ENCODE measurements at regions not wholly inside any gene's neighbourhood (a gene's known extent, or its start where the extent isn't known, plus 50 kb on each side); places are given as distances from the start of the nearest gene placed in this dataset.

- DNase-seq (ENCODE audit: low read depth, low spot score) = no peak
- H3K4me3 ChIP-seq (ENCODE audit: low read length) = no peak overlapping the region
Observed at GRCh38 chr14:104388011-104388521, 191.5 kb upstream of the C14orf180 start.

GRCh38 chr14:104388541-104389325, 190.8 kb upstream of the C14orf180 start:
- no peak overlapping the region for H3K4me3 ChIP-seq (ENCODE audit: low read length)
- no peak for DNase-seq (ENCODE audit: low read depth, low spot score)

GRCh38 chr14:104389326-104390220, 190.0 kb upstream of the C14orf180 start:
- peak; percentile 76 for DNase-seq (ENCODE audit: low read depth, low spot score)
- no peak overlapping the region for H3K4me3 ChIP-seq (ENCODE audit: low read length)

GRCh38 chr14:104390221-104390931, 189.2 kb upstream of the C14orf180 start:
- no peak for DNase-seq (ENCODE audit: low read depth, low spot score)
- no peak overlapping the region for H3K4me3 ChIP-seq (ENCODE audit: low read length)

GRCh38 chr14:104390941-104391901, 188.3 kb upstream of the C14orf180 start:
- no peak for DNase-seq (ENCODE audit: low read depth, low spot score)

GRCh38 chr14:104392001-104392395, 187.6 kb upstream of the C14orf180 start:
- DNase-seq (ENCODE audit: low read depth, low spot score) = no peak

More at GRCh38 chr14:104390941-104391901, 188.3 kb upstream of the C14orf180 start:
- no peak overlapping the region for H3K4me3 ChIP-seq (ENCODE audit: low read length)

GRCh38 chr14:104392396-104393198, 187.0 kb upstream of the C14orf180 start:
- H3K4me3 ChIP-seq (ENCODE audit: low read length) = no peak overlapping the region

More at GRCh38 chr14:104392001-104392395, 187.6 kb upstream of the C14orf180 start:
- H3K4me3 ChIP-seq (ENCODE audit: low read length) = no peak overlapping the region

GRCh38 chr14:104393199-104393897, 186.2 kb upstream of the C14orf180 start:
- no peak for DNase-seq (ENCODE audit: low read depth, low spot score)
- no peak overlapping the region for H3K4me3 ChIP-seq (ENCODE audit: low read length)

More at GRCh38 chr14:104392396-104393198, 187.0 kb upstream of the C14orf180 start:
- no peak for DNase-seq (ENCODE audit: low read depth, low spot score)

- peak; percentile 81 for DNase-seq (ENCODE audit: low read depth, low spot score)
Observed at GRCh38 chr14:104393898-104394381, 185.6 kb upstream of the C14orf180 start.

GRCh38 chr14:104394409-104394851, 185.1 kb upstream of the C14orf180 start:
- no peak for DNase-seq (ENCODE audit: low read depth, low spot score)
- H3K4me3 ChIP-seq (ENCODE audit: low read length) = no peak overlapping the region

More at GRCh38 chr14:104393898-104394381, 185.6 kb upstream of the C14orf180 start:
- H3K4me3 ChIP-seq (ENCODE audit: low read length) = no peak overlapping the region

GRCh38 chr14:104395276-104395675, 184.3 kb upstream of the C14orf180 start:
- no peak overlapping the region for H3K4me3 ChIP-seq (ENCODE audit: low read length)
- DNase-seq (ENCODE audit: low read depth, low spot score) = no peak

- H3K4me3 ChIP-seq (ENCODE audit: low read length) = no peak overlapping the region
- no peak for DNase-seq (ENCODE audit: low read depth, low spot score)
Observed at GRCh38 chr14:104395941-104396681, 183.5 kb upstream of the C14orf180 start.

GRCh38 chr14:104396682-104397470, 182.7 kb upstream of the C14orf180 start:
- no peak for DNase-seq (ENCODE audit: low read depth, low spot score)
- no peak overlapping the region for H3K4me3 ChIP-seq (ENCODE audit: low read length)

GRCh38 chr14:104397956-104398355, 181.6 kb upstream of the C14orf180 start:
- H3K4me3 ChIP-seq (ENCODE audit: low read length) = no peak overlapping the region
- DNase-seq (ENCODE audit: low read depth, low spot score) = no peak

- DNase-seq (ENCODE audit: low read depth, low spot score) = no peak
- H3K4me3 ChIP-seq (ENCODE audit: low read length) = no peak overlapping the region
Observed at GRCh38 chr14:104398656-104399055, 180.9 kb upstream of the C14orf180 start.
